ENCODE measurements at regions not wholly inside any gene's neighbourhood (a gene's known extent, or its start where the extent isn't known, plus 50 kb on each side); places are given as distances from the start of the nearest gene placed in this dataset.
"Not testable (repeated sequence)": the region's sequence is repeated elsewhere in the genome, so short reads cannot be mapped to it uniquely, and the experiment has no call there.

GRCh38 chr1:199944986-199945385 is 82.5 kb upstream of the NR5A2 start:
- Histone ChIP-seq H3K4me1 (no peaks in the 10 kb centered on the region), H3K9me3 (no peaks in the 10 kb centered on the region), H3K4me3 (no peak overlapping the region), H3K27me3 (no peaks in the 10 kb centered on the region), H3K27ac (no peak overlapping the region), H3K36me3 (no peaks in the 10 kb centered on the region)
- no peak for TF ChIP-seq CTCF (IDR thresholded peaks at IDR 0.05)
- whole genome bisulfite sequencing, 2 donors = 79 to 92% methylated on average over 3 of the region's 3 CpGs
- DNase-seq = no peak
- no peak for ATAC-seq
- no peak for FAIRE-seq
- intact Hi-C loops (cut with DNase I) = loop anchor here in 1 of 3 donors (10.0 kb wide), 1 partner anchor 320 kb away; no protein-coding TSS in a partner anchor

DNA sequence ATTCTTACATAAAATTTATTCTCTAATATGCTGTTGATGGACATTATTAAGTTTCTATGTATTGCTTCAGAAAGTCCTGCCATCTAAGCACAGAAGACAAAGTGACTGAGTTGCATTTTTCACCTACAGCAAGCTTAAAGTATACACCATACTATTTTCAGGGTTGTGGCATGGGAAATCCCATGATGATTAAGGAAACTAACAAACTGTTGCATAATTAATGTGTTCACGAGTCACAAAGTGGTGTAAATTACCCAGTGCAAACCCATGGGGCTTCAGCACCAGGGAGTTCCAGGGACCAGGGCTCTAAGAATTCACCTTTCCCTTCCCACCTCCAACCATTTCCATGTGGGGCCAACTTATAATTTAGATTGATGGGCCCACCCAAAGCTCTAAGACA is 81.9 kb upstream of the NR5A2 start:
- ATAC-seq (no peak), DNase-seq (no peak), FAIRE-seq (no peak)
- Histone ChIP-seq H3K9me3 (no peaks in the 10 kb centered on the region), H3K4me1 (no peaks in the 10 kb centered on the region), H3K27me3 (no peaks in the 10 kb centered on the region), H3K4me3 (no peak overlapping the region), H3K27ac (no peak overlapping the region), H3K36me3 (no peaks in the 10 kb centered on the region)
- intact Hi-C loops (cut with DNase I) = loop anchor here in 1 of 3 donors (10.0 kb wide), 1 partner anchor 319 kb away; no protein-coding TSS in a partner anchor
- 62 to 85% methylated on average over 1 of the region's 1 CpG for WGBS, 2 donors
- no peak for TF ChIP-seq CTCF (IDR thresholded peaks at IDR 0.05)

GRCh38 chr1:199946305-199947155 is 81.0 kb upstream of the NR5A2 start:
- no peak for ATAC-seq
- DNase-seq = no peak
- intact Hi-C loops (cut with DNase I) = loop anchor here in 1 of 3 donors (10.0 kb wide), 1 partner anchor 318 kb away; no protein-coding TSS in a partner anchor
- no peak overlapping the region for H3K27ac ChIP-seq
- H3K9me3 ChIP-seq = no peaks in the 10 kb centered on the region
- no peaks in the 10 kb centered on the region for H3K36me3 ChIP-seq
- no peaks in the 10 kb centered on the region for H3K27me3 ChIP-seq
- no peak for TF ChIP-seq CTCF (IDR thresholded peaks at IDR 0.05)
- WGBS, 2 donors = 79 to 82% methylated on average over 7 of the region's 7 CpGs
- H3K4me3 ChIP-seq = no peak overlapping the region
- no peaks in the 10 kb centered on the region for H3K4me1 ChIP-seq
- FAIRE-seq = no peak

GRCh38 chr1:199948587-199949280 is 78.8 kb upstream of the NR5A2 start:
- intact Hi-C loops (cut with DNase I) = loop anchor here in 1 of 3 donors (10.0 kb wide), 1 partner anchor 316 kb away; no protein-coding TSS in a partner anchor
- 95 to 97% methylated on average over 5 of the region's 5 CpGs for WGBS, 2 donors
- FAIRE-seq (no peak), DNase-seq (no peak), ATAC-seq (no peak)
- H3K27me3 ChIP-seq = no peaks in the 10 kb centered on the region
- TF ChIP-seq CTCF (IDR thresholded peaks at IDR 0.05) = no peak
- no peaks in the 10 kb centered on the region for H3K36me3 ChIP-seq
- H3K4me3 ChIP-seq = no peak overlapping the region
- no peak overlapping the region for H3K27ac ChIP-seq
- H3K9me3 ChIP-seq = no peaks in the 10 kb centered on the region
- H3K4me1 ChIP-seq = no peaks in the 10 kb centered on the region

GRCh38 chr1:199951005-199951404 is 76.5 kb upstream of the NR5A2 start:
- DNase-seq; H3K27me3 ChIP-seq; intact Hi-C loops (cut with DNase I); H3K4me1 ChIP-seq; H3K36me3 ChIP-seq; H3K4me3 ChIP-seq; H3K9me3 ChIP-seq; FAIRE-seq; ATAC-seq; H3K27ac ChIP-seq: not testable (repeated sequence)
- WGBS, 2 donors = 70 to 80% methylated on average over 6 of the region's 6 CpGs
